GM18511 (cell line): ENCODE measurements at regions not wholly inside any gene's neighbourhood (a gene's known extent, or its start where the extent isn't known, plus 50 kb on each side); places are given as distances from the start of the nearest gene placed in this dataset.

Source experiments
- ATAC-seq: cut with Tn5 transposase; IDR thresholded peaks from one replicate; pipeline ENCODE4 v1.9.1; 2021; ENCODE audit warnings: mild to moderate bottlenecking, moderate library complexity; ENCODE audit not compliant: unreplicated experiment

GRCh38 chr5:51271261-51271660 is 112.0 kb upstream of the ISL1 start:
- no peak for ATAC-seq

GRCh38 chr5:51273021-51273420 is 110.2 kb upstream of the ISL1 start:
- no peak for ATAC-seq

GRCh38 chr5:51273871-51274270 is 109.4 kb upstream of the ISL1 start:
- no peak for ATAC-seq

GRCh38 chr5:51275428-51275827 is 107.8 kb upstream of the ISL1 start:
- no peak for ATAC-seq

GRCh38 chr5:51276250-51276649 is 107.0 kb upstream of the ISL1 start:
- no peak for ATAC-seq

- no peak for ATAC-seq
Observed at GRCh38 chr5:51278539-51278938, 104.7 kb upstream of the ISL1 start.

- ATAC-seq = no peak
Observed at GRCh38 chr5:51279983-51280706, 103.1 kb upstream of the ISL1 start.

GRCh38 chr5:51286046-51286445 is 97.2 kb upstream of the ISL1 start:
- ATAC-seq = no peak

- no peak for ATAC-seq
Observed at GRCh38 chr5:51302343-51302742, 80.9 kb upstream of the ISL1 start.

- no peak for ATAC-seq
Observed at GRCh38 chr5:51326844-51327243, 56.4 kb upstream of the ISL1 start.
